K562 (cell line): ENCODE measurements at regions not wholly inside any gene's neighbourhood (a gene's known extent, or its start where the extent isn't known, plus 50 kb on each side); places are given as distances from the start of the nearest gene placed in this dataset.

ENCODE experiments used
- ATAC-seq: fragments of 200-7000 bp; cut with Tn5 transposase; 3 replicates; pipeline ENCODE4 v1.9.1; 2020; ENCODE audit warnings: moderate library complexity
- BruUV-seq: library from RNA; stranded (reverse); fragments of 400-500 nt; replicated peaks from 2 replicates; lab custom pipeline; 2021; lab: Mats Ljungman, UMichigan
- CTCF ChIA-PET: fragments of 300-600 bp; formaldehyde crosslinking; extraction: SDS; loops from one replicate; lab custom pipeline; 2021; ENCODE audit warnings: low intra/inter-chr PET ratio; lab: Yijun Ruan, JAX
- POLR2A ChIA-PET: fragments of 300-600, 350-650 bp; sonication (Branson Sonifier 250); formaldehyde crosslinking; extraction: SDS; loops from one replicate; lab custom pipeline; 2021; ENCODE audit warnings: antibody characterized with exemption, inconsistent platforms; lab: Yijun Ruan, JAX
- DNase-seq, 4 experiments: peaks; one replicate each; pipeline versions ENCODE4 v3.0.0 to v3.0.0-alpha.2; 2011 to 2018; ENCODE audit warnings: low spot score in 3 of 4, mixed read lengths in 3 of 4; ENCODE audit errors: extremely low read depth in 1 of 4
- FAIRE-seq: peaks from 2 replicates; lab custom pipeline; 2011; peaks lifted over from hg19 to GRCh38; lab: Jason Lieb, UNC
- H2AFZ ChIP-seq: 2 replicates; pipeline ENCODE4 v1.6.0; 2011; ENCODE audit warnings: low read depth, low read length, control low read depth, inconsistent platforms
- H3K27ac ChIP-seq: fragments of 200-600 bp; 3 replicates; pipeline ENCODE4 v1.8.0; 2011; ENCODE audit warnings: low read depth, mild to moderate bottlenecking, control low read depth, inconsistent platforms, low read length, moderate library complexity, mixed read lengths; ENCODE audit errors: extremely low read depth
- H3K27me3 ChIP-seq, 2 experiments: fragments of 300-600 bp in 1 of 2; 2 replicates in 1 of 2; 3 replicates in 1 of 2; pipeline versions ENCODE4 v1.6.0 to v1.8.0; 2011; ENCODE audit warnings: inconsistent platforms in 2 of 2, low read length in 2 of 2, mild to moderate bottlenecking in 1 of 2, mixed read lengths in 1 of 2, moderate library complexity in 1 of 2; ENCODE audit not compliant: control insufficient read depth in 2 of 2, insufficient read depth in 2 of 2
- H3K36me3 ChIP-seq: fragments of 300-600 bp; 3 replicates; pipeline ENCODE4 v1.8.0; 2011; ENCODE audit warnings: mild to moderate bottlenecking, low read length, inconsistent platforms; ENCODE audit not compliant: control insufficient read depth, insufficient read depth
- H3K4me1 ChIP-seq, 2 experiments: fragments of 200-600 bp in 1 of 2; replicated peaks in 1 of 2; 2 replicates in 1 of 2; 3 replicates in 1 of 2; pipeline versions ENCODE4 v1.5.1 to v1.8.0; 2011; ENCODE audit warnings: inconsistent platforms in 2 of 2, low read length in 2 of 2, mild to moderate bottlenecking in 1 of 2, mixed read lengths in 1 of 2, moderate library complexity in 1 of 2; ENCODE audit not compliant: control insufficient read depth in 2 of 2, insufficient read depth in 2 of 2
- H3K4me2 ChIP-seq: 2 replicates; pipeline ENCODE4 v1.6.1; 2011; ENCODE audit warnings: low read length, control low read depth, inconsistent platforms, mixed read lengths; ENCODE audit not compliant: insufficient read depth
- H3K4me3 ChIP-seq: fragments of 200-600 bp; sonication (generic), shearing (Covaris generic); 2 replicates; pipeline ENCODE4 v1.5.1; 2016; ENCODE audit warnings: control low read depth, inconsistent platforms
- H3K79me2 ChIP-seq: fragments of 200-600 bp; 3 replicates; pipeline ENCODE4 v1.8.0; 2011; ENCODE audit warnings: low read length, inconsistent platforms; ENCODE audit not compliant: control insufficient read depth, insufficient read depth
- H3K9ac ChIP-seq, 2 experiments: 2 replicates each; pipeline versions ENCODE4 v1.6.0 to v1.6.1; 2011; ENCODE audit warnings: low read depth in 2 of 2, low read length in 2 of 2, control low read depth in 1 of 2, inconsistent platforms in 1 of 2, mild to moderate bottlenecking in 1 of 2, mixed read lengths in 1 of 2; ENCODE audit not compliant: insufficient read depth in 1 of 2
- H3K9me1 ChIP-seq: one replicate; pipeline ENCODE4 v1.6.0; 2011; ENCODE audit warnings: inconsistent platforms, mild to moderate bottlenecking, low read length, moderate library complexity; ENCODE audit not compliant: control insufficient read depth, insufficient read depth
- H3K9me3 ChIP-seq: replicated peaks from 2 replicates; pipeline ENCODE4 v1.5.1; 2011; ENCODE audit warnings: low read depth, low read length, inconsistent platforms; ENCODE audit not compliant: control insufficient read depth, insufficient read depth
- H4K20me1 ChIP-seq: replicated peaks from 2 replicates; pipeline ENCODE4 v1.6.1; 2011; ENCODE audit warnings: low read length, inconsistent platforms, mixed read lengths; ENCODE audit not compliant: control insufficient read depth, insufficient read depth
- EGR1 ChIP-seq: fragments of 450-650 bp; conservative IDR thresholded peaks from 2 replicates; pipeline ENCODE4 v1.6.1; 2017; ENCODE audit warnings: mild to moderate bottlenecking
- HDAC1 ChIP-seq, 2 experiments: fragments of 450-650 bp; IDR thresholded peaks; 2 replicates each; pipeline ENCODE4 v1.6.1; 2016 to 2017; ENCODE audit warnings: inconsistent platforms in 1 of 2, mild to moderate bottlenecking in 1 of 2, moderate library complexity in 1 of 2
- IRF9 ChIP-seq: fragments of 450-650 bp; IDR thresholded peaks from 2 replicates; pipeline ENCODE4 v1.6.1; 2016; ENCODE audit warnings: missing biosample characterization, missing genetic modification characterization
- RFX7 ChIP-seq: fragments of 250-450 bp; sonication (Bioruptor Pico); IDR thresholded peaks from 2 replicates; pipeline ENCODE4 v1.5.1; 2021; ENCODE audit warnings: mild to moderate bottlenecking
- TBP ChIP-seq: optimal IDR thresholded peaks from 2 replicates; pipeline ENCODE3; 2011; ENCODE audit warnings: low read depth, low read length, improper control_type of control experiment
- TCF7L2 ChIP-seq: fragments of 150-350 bp; IDR thresholded peaks from 2 replicates; pipeline ENCODE4 v1.6.1; 2016; ENCODE audit warnings: low read depth, mild to moderate bottlenecking, low read length, moderate library complexity
- ZNF407 ChIP-seq: fragments of 450-650 bp; IDR thresholded peaks from 2 replicates; pipeline ENCODE4 v1.6.1; 2016; ENCODE audit warnings: low read depth
- WGBS: fragments of 100-300 bp; shearing (Covaris generic); methylation state at CpG from one replicate; pipeline ENCODE4 v1.1.6; 2016; ENCODE audit warnings: low coverage, mixed read lengths; ENCODE audit not compliant: insufficient coverage; ENCODE audit errors: missing lambda C conversion rate; 5-methylcytosine and 5-hydroxymethylcytosine counted together
- in situ Hi-C: fragments of 300-500 bp; cut with MboI; formaldehyde crosslinking; loops from 4 replicates; pipeline ENCODE4 v1.15.0; 2018; ENCODE audit warnings: inconsistent platforms, mixed read lengths
- intact Hi-C: fragments of 100-400 bp; cut with micrococcal nuclease; formaldehyde crosslinking; loops from 2 replicates; pipeline ENCODE4 v1.14.2; 2022

GRCh38 chr10:52965509-52965908 lies 192.9 kb upstream of the MBL2 start:
- Histone ChIP-seq H3K79me2 (no peaks in the 10 kb centered on the region), H3K4me3 (no peak overlapping the region), H4K20me1 (no peaks in the 10 kb centered on the region), H3K27ac (no peak overlapping the region), H2AFZ (no peak overlapping the region), H3K9me1 (no peaks in the 10 kb centered on the region), H3K4me2 (no peak overlapping the region), H3K27me3 (no peaks in the 10 kb centered on the region), H3K36me3 (no peaks in the 10 kb centered on the region), H3K4me1 (no peaks in the 10 kb centered on the region), H3K9ac (no peak overlapping the region), H3K9me3 (peaks cover 3% of the 10 kb centered on the region; the same call in 1 of the 2 replicates)
- no peak for ATAC-seq
- POLR2A ChIA-PET = no interaction called here
- BruUV-seq = no TSS peak
- intact Hi-C loops (no loop called here), in situ Hi-C loops (no loop called here)
- CTCF ChIA-PET = no interaction called here
- TF ChIP-seq HDAC1 (IDR thresholded peaks at IDR 0.05) = no peak
- TF ChIP-seq RFX7 (CRISPR knock-in tag) = no peak
- TF ChIP-seq TCF7L2 = no peak
- TF ChIP-seq ZNF407 = no peak
- TF ChIP-seq EGR1 = no peak
- TF ChIP-seq IRF9 (tag) = no peak
- no peak for TF ChIP-seq TBP
- no peak for FAIRE-seq
- WGBS = 0% methylated on average over 3 of the region's 3 CpGs
- DNase-seq = no peak
